CD14-positive monocyte (primary cell): ENCODE measurements at regions not wholly inside any gene's neighbourhood (a gene's known extent, or its start where the extent isn't known, plus 50 kb on each side); places are given as distances from the start of the nearest gene placed in this dataset.
A peak's percentile ranks its signal among the peaks of the same experiment; 100 is the strongest.

Experiments used
- DNase-seq, 3 donors: peaks; one replicate each; pipeline ENCODE4 v3.0.0-alpha.2; 2011 to 2022
- H2AFZ ChIP-seq: 2 replicates; pipeline ENCODE4 v1.6.0; 2012; ENCODE audit warnings: mild to moderate bottlenecking, low read depth, low read length, inconsistent platforms; ENCODE audit not compliant: insufficient read depth, poor library complexity, severe bottlenecking
- H3K27ac ChIP-seq, 2 donors: 1 replicate in 1 of 2; 2 replicates in 1 of 2; pipeline ENCODE4 v1.5.1; 2012 to 2013; ENCODE audit warnings: low read length in 2 of 2, control low read depth in 1 of 2, inconsistent platforms in 1 of 2, low read depth in 1 of 2, mild to moderate bottlenecking in 1 of 2
- H3K27me3 ChIP-seq, 2 donors: one replicate each; pipeline versions ENCODE4 v1.6.0 to v1.6.1; 2011 to 2013; ENCODE audit warnings: low read length in 2 of 2; ENCODE audit not compliant: control insufficient read depth in 2 of 2, insufficient read depth in 2 of 2
- H3K36me3 ChIP-seq, 2 donors: replicated peaks in 1 of 2; 1 replicate in 1 of 2; 2 replicates in 1 of 2; pipeline versions ENCODE4 v1.5.1 to v1.6.1; 2012 to 2013; ENCODE audit warnings: low read length in 2 of 2, control low read depth in 1 of 2, inconsistent platforms in 1 of 2, mild to moderate bottlenecking in 1 of 2; ENCODE audit not compliant: insufficient read depth in 2 of 2, control insufficient read depth in 1 of 2
- H3K4me1 ChIP-seq, 2 donors: 1 replicate in 1 of 2; 2 replicates in 1 of 2; pipeline versions ENCODE4 v1.5.1 to v1.6.1; 2012 to 2013; ENCODE audit warnings: low read length in 2 of 2, control low read depth in 1 of 2, inconsistent platforms in 1 of 2, mild to moderate bottlenecking in 1 of 2, moderate library complexity in 1 of 2; ENCODE audit not compliant: insufficient read depth in 2 of 2, control insufficient read depth in 1 of 2
- H3K4me2 ChIP-seq: replicated peaks from 2 replicates; pipeline ENCODE3; 2012; ENCODE audit warnings: low read length, moderate library complexity, mild to moderate bottlenecking; ENCODE audit not compliant: poor library complexity, severe bottlenecking; ENCODE audit errors: extremely low read depth
- H3K4me3 ChIP-seq, 3 experiments: fragments of 200-600 bp in 1 of 3; sonication (generic) in 1 of 3; replicated peaks in 1 of 3; 1 replicate in 2 of 3; 2 replicates in 1 of 3; pipeline ENCODE4 v1.5.1; 2011 to 2013; ENCODE audit warnings: low read length in 3 of 3, mild to moderate bottlenecking in 3 of 3, control low read depth in 2 of 3, low read depth in 2 of 3, inconsistent platforms in 1 of 3, moderate library complexity in 1 of 3
- H3K79me2 ChIP-seq: 2 replicates; pipeline ENCODE4 v1.6.0; 2012; ENCODE audit warnings: mild to moderate bottlenecking, control low read depth, inconsistent platforms, low read length, moderate library complexity; ENCODE audit not compliant: insufficient read depth
- H3K9ac ChIP-seq: 2 replicates; pipeline ENCODE4 v1.6.0; 2017; ENCODE audit warnings: low read length, mild to moderate bottlenecking; ENCODE audit not compliant: insufficient read depth, poor library complexity, severe bottlenecking
- H3K9me3 ChIP-seq, 2 donors: replicated peaks in 1 of 2; 1 replicate in 1 of 2; 2 replicates in 1 of 2; pipeline versions ENCODE4 v1.5.1 to v1.6.1; 2012 to 2013; ENCODE audit warnings: low read length in 2 of 2, control low read depth in 1 of 2; ENCODE audit not compliant: control insufficient read depth in 1 of 2, insufficient read depth in 1 of 2
- H4K20me1 ChIP-seq: 2 replicates; pipeline ENCODE4 v1.6.0; 2012; ENCODE audit warnings: mild to moderate bottlenecking, low read length, control low read depth, moderate library complexity; ENCODE audit not compliant: insufficient read depth
- H3K27ac Mint-ChIP-seq, 7 donors: one replicate each; pipeline ENCODE4 v1.8.0; 2020; ENCODE audit warnings: mild to moderate bottlenecking in 7 of 7, mixed read lengths in 7 of 7, moderate library complexity in 6 of 7, inconsistent platforms in 2 of 7
- H3K27me3 Mint-ChIP-seq, 3 donors: one replicate each; pipeline ENCODE4 v1.8.0; 2021 to 2022; ENCODE audit warnings: low read depth in 3 of 3, mild to moderate bottlenecking in 3 of 3, mixed read lengths in 3 of 3, moderate library complexity in 3 of 3, inconsistent platforms in 1 of 3
- H3K36me3 Mint-ChIP-seq, 2 donors: one replicate each; pipeline ENCODE4 v1.8.0; 2020; ENCODE audit warnings: mixed read lengths in 2 of 2, inconsistent platforms in 1 of 2, mild to moderate bottlenecking in 1 of 2
- H3K4me1 Mint-ChIP-seq: one replicate; pipeline ENCODE4 v1.8.0; 2020; ENCODE audit warnings: mild to moderate bottlenecking, mixed read lengths
- H3K4me3 Mint-ChIP-seq, 2 donors: one replicate each; pipeline ENCODE4 v1.8.0; 2020; ENCODE audit warnings: mild to moderate bottlenecking in 2 of 2, mixed read lengths in 2 of 2, moderate library complexity in 1 of 2
- H3K9me3 Mint-ChIP-seq, 7 donors: one replicate each; pipeline ENCODE4 v1.8.0; 2020 to 2022; ENCODE audit warnings: mixed read lengths in 7 of 7, mild to moderate bottlenecking in 6 of 7, moderate library complexity in 6 of 7, inconsistent platforms in 2 of 7
- CTCF ChIP-seq: fragments of 200-600 bp; IDR thresholded peaks from one replicate; pipeline ENCODE4 v1.8.0; 2022; ENCODE audit warnings: antibody characterized with exemption, mild to moderate bottlenecking
- WGBS: methylation state at CpG from one replicate; pipeline ENCODE4 v1.1.5; 2013; ENCODE audit warnings: missing lambda C conversion rate; ENCODE audit not compliant: insufficient coverage; 5-methylcytosine and 5-hydroxymethylcytosine counted together
- intact Hi-C, 2 donors: fragments of 100-400 bp; cut with micrococcal nuclease; formaldehyde crosslinking; loops; one replicate each; pipeline versions ENCODE4 v1.15.0 to v1.15.1; 2023

GRCh38 chr5:60522292-60522905 is 177.6 kb downstream of the DEPDC1B start:
- no peaks in the 10 kb centered on the region for H4K20me1 ChIP-seq
- peaks cover 0 to 5% of the 10 kb centered on the region in 2 donors for H3K9me3 ChIP-seq
- H3K4me3 Mint-ChIP-seq, result no peak overlapping the region
- peaks cover 0 to 4% (median 2%) of the 10 kb centered on the region in 3 donors for H3K27me3 Mint-ChIP-seq
- H3K36me3 Mint-ChIP-seq, result no peaks in the 10 kb centered on the region
- no peak overlapping the region for H3K27ac Mint-ChIP-seq
- intact Hi-C loops, result no loop called here
- no peaks in the 10 kb centered on the region for H3K36me3 ChIP-seq
- peak overlapping the region; percentile 43 for H2AFZ ChIP-seq
- H3K27me3 ChIP-seq, result no peaks in the 10 kb centered on the region
- no peak for TF ChIP-seq CTCF
- H3K4me2 ChIP-seq, result peak overlapping the region; percentile 72
- H3K27ac ChIP-seq, result peak overlapping the region in 1 of 2 donors; percentile 70
- peak in 1 of 3 donors; percentile 25 for DNase-seq
- no peaks in the 10 kb centered on the region for H3K79me2 ChIP-seq
- peaks cover 6% of the 10 kb centered on the region for H3K4me1 Mint-ChIP-seq
- peak overlapping the region in 2 of 3 experiments; percentile 39 to 66 for H3K4me3 ChIP-seq
- H3K4me1 ChIP-seq, result peaks cover 36 to 38% of the 10 kb centered on the region in 2 donors
- H3K9ac ChIP-seq, result no peak overlapping the region
- WGBS, result 5% methylated on average over 2 of the region's 4 CpGs
- peaks cover 0 to 5% (median 2%) of the 10 kb centered on the region in 7 donors for H3K9me3 Mint-ChIP-seq

GRCh38 chr5:60521376-60522291 is 178.3 kb downstream of the DEPDC1B start:
- Histone ChIP-seq H3K79me2 (no peaks in the 10 kb centered on the region), H3K4me3 (peak overlapping the region in 2 of 3 experiments; percentile 39 to 66), H4K20me1 (no peaks in the 10 kb centered on the region), H3K27ac (peak overlapping the region; percentile 5 to 70), H3K36me3 (no peaks in the 10 kb centered on the region), H3K4me2 (peak overlapping the region; percentile 72), H3K9ac (no peak overlapping the region), H2AFZ (peak overlapping the region; percentile 43), H3K27me3 (no peaks in the 10 kb centered on the region), H3K4me1 (peaks cover 36 to 38% of the 10 kb centered on the region in 2 donors), H3K9me3 (peaks cover 0 to 13% of the 10 kb centered on the region in 2 donors)
- peaks cover 5% of the 10 kb centered on the region for H3K4me1 Mint-ChIP-seq
- no peak overlapping the region for H3K27ac Mint-ChIP-seq
- peak; percentile 35 to 54 (median 42) for DNase-seq
- WGBS, result 0% methylated on average over 1 of the region's 5 CpGs
- peak overlapping the region in 1 of 2 donors; percentile 52 for H3K4me3 Mint-ChIP-seq
- H3K27me3 Mint-ChIP-seq, result peaks cover 0 to 4% (median 4%) of the 10 kb centered on the region in 3 donors
- no peak for TF ChIP-seq CTCF
- peaks cover 0 to 11% (median 5%) of the 10 kb centered on the region in 7 donors for H3K9me3 Mint-ChIP-seq
- intact Hi-C loops, result no loop called here
- H3K36me3 Mint-ChIP-seq, result no peaks in the 10 kb centered on the region
